Mesothelial cell of epicardium (in vitro differentiated cells): ENCODE measurements at regions not wholly inside any gene's neighbourhood (a gene's known extent, or its start where the extent isn't known, plus 50 kb on each side); places are given as distances from the start of the nearest gene placed in this dataset.
A peak's percentile ranks its signal among the peaks of the same experiment; 100 is the strongest.

ENCODE experiments used
- DNase-seq, 2 experiments: peaks; one replicate each; pipeline ENCODE4 v3.0.0; 2021; ENCODE audit warnings: low spot score in 2 of 2; ENCODE audit not compliant: unreplicated experiment in 2 of 2
- H3K27ac Mint-ChIP-seq: 2 replicates; pipeline ENCODE4 v1.8.0; 2021; ENCODE audit warnings: mixed read lengths
- H3K27me3 Mint-ChIP-seq: 2 replicates; pipeline ENCODE4 v1.8.0; 2021; ENCODE audit warnings: low read depth, mixed read lengths
- H3K36me3 Mint-ChIP-seq: 2 replicates; pipeline ENCODE4 v1.8.0; 2021; ENCODE audit warnings: mixed read lengths
- H3K4me1 Mint-ChIP-seq: 2 replicates; pipeline ENCODE4 v1.8.0; 2021; ENCODE audit warnings: mixed read lengths
- H3K4me3 Mint-ChIP-seq: 2 replicates; pipeline ENCODE4 v1.8.0; 2021; ENCODE audit warnings: mild to moderate bottlenecking, moderate library complexity, mixed read lengths
- H3K9me3 Mint-ChIP-seq: 2 replicates; pipeline ENCODE4 v1.8.0; 2021; ENCODE audit warnings: mixed read lengths
- TF ChIP-seq, protein P1 (sequence below): fragments of 200-600 bp; sonication (generic); IDR thresholded peaks from one replicate; pipeline ENCODE4 v1.5.0; 2021; ENCODE audit warnings: antibody characterized with exemption; ENCODE audit not compliant: unreplicated experiment

DNA sequence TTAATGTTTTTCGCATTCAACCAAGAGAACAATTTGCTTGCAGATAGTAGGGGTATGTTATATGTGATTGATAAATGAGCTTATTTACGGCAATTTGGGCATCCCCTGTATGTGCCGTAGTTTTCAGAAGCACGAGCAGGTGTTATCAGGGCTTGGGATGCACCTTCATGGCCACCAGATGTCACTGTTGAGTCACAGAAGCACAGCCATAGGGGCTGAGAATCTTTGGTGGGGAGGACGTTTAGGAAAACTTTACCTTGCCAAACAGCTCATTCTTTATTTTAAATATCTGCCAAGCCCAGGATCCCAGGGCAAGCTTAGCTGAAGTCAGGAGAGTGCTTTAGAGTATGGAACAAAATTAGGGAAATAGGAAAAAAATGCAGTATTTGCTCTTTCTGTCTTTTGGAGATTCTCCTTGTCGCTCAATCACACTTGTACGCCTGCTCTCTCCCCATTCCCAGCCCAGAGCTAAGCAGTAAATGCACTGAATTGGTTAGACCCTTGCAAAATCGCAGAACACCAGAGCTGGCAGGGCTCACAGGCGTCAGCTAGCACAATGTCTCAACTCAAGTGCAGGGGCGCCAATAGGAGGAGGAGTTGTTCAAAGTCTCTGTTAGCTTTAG is 93.6 kb upstream of the MPHOSPH6 start:
- H3K36me3 Mint-ChIP-seq: no peaks in the 10 kb centered on the region
- no peaks in the 10 kb centered on the region for H3K4me1 Mint-ChIP-seq
- peaks cover 85% of the 10 kb centered on the region for H3K27me3 Mint-ChIP-seq
- TF ChIP-seq, protein P1, sequence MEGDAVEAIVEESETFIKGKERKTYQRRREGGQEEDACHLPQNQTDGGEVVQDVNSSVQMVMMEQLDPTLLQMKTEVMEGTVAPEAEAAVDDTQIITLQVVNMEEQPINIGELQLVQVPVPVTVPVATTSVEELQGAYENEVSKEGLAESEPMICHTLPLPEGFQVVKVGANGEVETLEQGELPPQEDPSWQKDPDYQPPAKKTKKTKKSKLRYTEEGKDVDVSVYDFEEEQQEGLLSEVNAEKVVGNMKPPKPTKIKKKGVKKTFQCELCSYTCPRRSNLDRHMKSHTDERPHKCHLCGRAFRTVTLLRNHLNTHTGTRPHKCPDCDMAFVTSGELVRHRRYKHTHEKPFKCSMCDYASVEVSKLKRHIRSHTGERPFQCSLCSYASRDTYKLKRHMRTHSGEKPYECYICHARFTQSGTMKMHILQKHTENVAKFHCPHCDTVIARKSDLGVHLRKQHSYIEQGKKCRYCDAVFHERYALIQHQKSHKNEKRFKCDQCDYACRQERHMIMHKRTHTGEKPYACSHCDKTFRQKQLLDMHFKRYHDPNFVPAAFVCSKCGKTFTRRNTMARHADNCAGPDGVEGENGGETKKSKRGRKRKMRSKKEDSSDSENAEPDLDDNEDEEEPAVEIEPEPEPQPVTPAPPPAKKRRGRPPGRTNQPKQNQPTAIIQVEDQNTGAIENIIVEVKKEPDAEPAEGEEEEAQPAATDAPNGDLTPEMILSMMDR: peak; percentile 84
- H3K4me3 Mint-ChIP-seq: no peak overlapping the region
- H3K27ac Mint-ChIP-seq: no peak overlapping the region
- no peaks in the 10 kb centered on the region for H3K9me3 Mint-ChIP-seq
- DNase-seq: peak in 1 of 2 experiments; percentile 51

GRCh38 chr16:82262244-82262643 is 92.2 kb upstream of the MPHOSPH6 start:
- Mint-ChIP-seq H3K9me3 (no peaks in the 10 kb centered on the region), H3K4me3 (no peak overlapping the region), H3K27ac (no peak overlapping the region), H3K36me3 (no peaks in the 10 kb centered on the region), H3K4me1 (no peaks in the 10 kb centered on the region), H3K27me3 (peaks cover 84% of the 10 kb centered on the region)
- TF ChIP-seq, protein P1: no peak
- no peak for DNase-seq

DNA sequence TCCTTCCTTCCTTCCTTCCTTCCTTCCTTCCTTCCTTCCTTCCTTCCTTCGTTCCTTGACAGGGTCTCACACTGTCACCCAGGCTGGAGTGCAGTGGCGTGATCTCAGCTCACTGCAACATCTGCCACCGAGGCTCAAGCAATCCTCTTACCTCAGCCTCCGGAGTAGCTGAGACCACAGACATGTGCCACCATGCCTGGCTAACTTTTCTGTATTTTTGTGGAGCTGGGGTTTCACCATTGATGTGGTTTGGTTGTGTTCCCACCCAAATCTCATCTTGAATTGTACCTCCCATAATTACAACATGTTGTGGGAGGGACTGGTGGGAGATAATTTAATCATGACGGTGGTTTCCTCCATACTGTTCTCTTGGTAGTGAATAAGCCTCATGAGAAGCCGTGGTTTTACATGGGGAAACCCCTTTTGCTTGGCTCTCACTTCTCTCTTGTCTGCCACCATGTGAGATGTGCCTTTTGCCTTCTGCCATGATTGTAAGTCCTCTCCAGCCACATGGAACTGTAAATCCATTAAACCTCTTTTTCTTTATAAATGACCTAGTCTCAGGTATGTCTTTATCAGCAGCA is 90.3 kb upstream of the MPHOSPH6 start:
- H3K36me3 Mint-ChIP-seq: no peaks in the 10 kb centered on the region
- H3K4me3 Mint-ChIP-seq: no peak overlapping the region
- peaks cover 82% of the 10 kb centered on the region for H3K27me3 Mint-ChIP-seq
- no peak overlapping the region for H3K27ac Mint-ChIP-seq
- H3K9me3 Mint-ChIP-seq: no peaks in the 10 kb centered on the region
- no peaks in the 10 kb centered on the region for H3K4me1 Mint-ChIP-seq
- TF ChIP-seq, protein P1: no peak
- no peak for DNase-seq

DNA sequence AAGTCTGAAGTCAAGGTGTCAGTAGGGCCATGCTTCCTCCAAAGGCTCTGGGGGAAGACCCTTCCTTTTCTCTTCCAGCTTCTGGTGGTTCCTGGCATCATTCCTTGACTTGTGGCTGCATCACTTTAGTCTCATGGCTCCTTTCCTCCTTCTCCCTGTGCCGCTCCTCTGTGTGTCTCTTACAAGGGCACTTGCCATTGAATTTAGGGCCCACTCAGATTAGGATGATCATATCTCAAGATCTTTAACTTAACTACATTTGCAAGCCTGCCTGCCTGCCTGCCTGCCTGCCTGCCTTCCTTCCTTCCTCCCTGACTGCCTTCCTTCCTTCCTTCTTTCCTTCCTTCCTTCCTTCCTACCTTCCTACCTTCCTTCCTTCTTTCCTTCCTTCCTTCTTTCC is 89.7 kb upstream of the MPHOSPH6 start:
- H3K4me3 Mint-ChIP-seq: no peak overlapping the region
- no peaks in the 10 kb centered on the region for H3K9me3 Mint-ChIP-seq
- DNase-seq: no peak
- H3K27me3 Mint-ChIP-seq: peaks cover 82% of the 10 kb centered on the region
- TF ChIP-seq, protein P1: no peak
- no peaks in the 10 kb centered on the region for H3K4me1 Mint-ChIP-seq
- H3K36me3 Mint-ChIP-seq: no peaks in the 10 kb centered on the region
- no peak overlapping the region for H3K27ac Mint-ChIP-seq

GRCh38 chr16:82257990-82258389 is 88.0 kb upstream of the MPHOSPH6 start:
- TF ChIP-seq, protein P1: no peak
- Mint-ChIP-seq H3K9me3 (no peaks in the 10 kb centered on the region), H3K4me3 (no peak overlapping the region), H3K36me3 (no peaks in the 10 kb centered on the region), H3K27ac (no peak overlapping the region), H3K4me1 (no peaks in the 10 kb centered on the region), H3K27me3 (peaks cover 75% of the 10 kb centered on the region)
- no peak for DNase-seq
